Upper lobe of left lung (tissue), 6 donors: ENCODE measurements at regions not wholly inside any gene's neighbourhood (a gene's known extent, or its start where the extent isn't known, plus 50 kb on each side); places are given as distances from the start of the nearest gene placed in this dataset.

Experiments used
- ATAC-seq, 2 donors: fragments of 200-7000 bp; cut with Tn5 transposase; one replicate each; pipeline ENCODE4 v1.9.1; 2022; ENCODE audit warnings: mild to moderate bottlenecking in 2 of 2, moderate library complexity in 2 of 2; ENCODE audit not compliant: low FRiP score in 2 of 2
- DNase-seq, 2 donors: peaks; one replicate each; pipeline ENCODE4 v3.0.0-alpha.2; 2019 to 2020
- H3K27ac ChIP-seq, 4 donors: fragments of 200-600 bp; sonication (generic); one replicate each; pipeline ENCODE4 v1.5.1; 2016 to 2019
- H3K27me3 ChIP-seq, 4 donors: fragments of 200-600 bp; sonication (generic); one replicate each; pipeline ENCODE4 v1.5.1; 2017 to 2019
- H3K36me3 ChIP-seq, 4 donors: fragments of 200-600 bp; sonication (generic); one replicate each; pipeline ENCODE4 v1.5.1; 2016 to 2019
- H3K4me1 ChIP-seq, 4 donors: fragments of 200-600 bp; sonication (generic); one replicate each; pipeline ENCODE4 v1.5.1; 2018 to 2019
- H3K4me3 ChIP-seq, 4 donors: fragments of 200-600 bp; sonication (generic); one replicate each; pipeline ENCODE4 v1.5.1; 2017 to 2019; ENCODE audit warnings: mild to moderate bottlenecking in 2 of 4, moderate library complexity in 1 of 4
- H3K9me3 ChIP-seq, 4 donors: fragments of 200-600 bp; sonication (generic); one replicate each; pipeline ENCODE4 v1.5.1; 2018 to 2019
- CTCF ChIP-seq, 6 experiments: fragments of 450-650 bp in 4 of 6; fragments of 200-600 bp in 2 of 6; sonication (generic) in 2 of 6; IDR thresholded peaks; one replicate each; pipeline ENCODE4 v1.5.1; 2016 to 2019; ENCODE audit warnings: antibody characterized with exemption in 6 of 6
- EP300 ChIP-seq, 4 donors: sonication (generic); formaldehyde crosslinking; IDR thresholded peaks; one replicate each; pipeline ENCODE4 v1.5.1; 2017; ENCODE audit warnings: antibody characterized with exemption in 4 of 4, control low read depth in 2 of 4
- POLR2A ChIP-seq, 4 donors: fragments of 450-650 bp; IDR thresholded peaks; one replicate each; pipeline ENCODE4 v1.5.1; 2016 to 2017; ENCODE audit warnings: antibody characterized with exemption in 4 of 4, mild to moderate bottlenecking in 2 of 4
- POLR2AphosphoS5 ChIP-seq, 2 donors: sonication (generic); formaldehyde crosslinking; IDR thresholded peaks; one replicate each; pipeline ENCODE4 v1.5.1; 2017; ENCODE audit warnings: antibody characterized with exemption in 2 of 2
- WGBS, 2 donors: methylation state at CpG; one replicate each; pipeline ENCODE4 v1.1.5; 2017 to 2018; 5-methylcytosine and 5-hydroxymethylcytosine counted together
- donor health status: DM: no; HTN: no; CAD: no; lungs with moderate emphysema.
- donor health status: DM: no; HTN: yes; CAD: no; lungs with severe emphysema.

- WGBS, 2 donors = 55 to 75% methylated on average over 1 of the region's 1 CpG
- TF ChIP-seq CTCF (IDR thresholded peaks at IDR 0.05) (no peak), EP300 (IDR thresholded peaks at IDR 0.05) (no peak), POLR2AphosphoS5 (IDR thresholded peaks at IDR 0.05) (no peak), POLR2A (IDR thresholded peaks at IDR 0.05) (no peak)
- DNase-seq (no peak), ATAC-seq (no peak)
- Histone ChIP-seq H3K27me3 (no peaks in the 10 kb centered on the region), H3K9me3 (peaks cover 0 to 7% (median 0%) of the 10 kb centered on the region in 4 donors), H3K36me3 (no peaks in the 10 kb centered on the region), H3K4me1 (no peaks in the 10 kb centered on the region), H3K4me3 (no peak overlapping the region), H3K27ac (no peak overlapping the region)
Observed at GRCh38 chr1:189816558-189816957, 661.1 kb downstream of the BRINP3 start.

GRCh38 chr1:189819751-189820150, 657.9 kb downstream of the BRINP3 start:
- 72 to 76% methylated on average over 2 of the region's 2 CpGs for WGBS, 2 donors
- no peak for ATAC-seq

GRCh38 chr1:189821833-189822232, 655.8 kb downstream of the BRINP3 start:
- Histone ChIP-seq H3K27ac (no peak overlapping the region), H3K9me3 (peaks cover 0 to 7% (median 0%) of the 10 kb centered on the region in 4 donors), H3K36me3 (no peaks in the 10 kb centered on the region), H3K27me3 (no peaks in the 10 kb centered on the region), H3K4me3 (no peak overlapping the region), H3K4me1 (no peaks in the 10 kb centered on the region)
- 0% methylated on average over 1 of the region's 1 CpG for WGBS, 2 donors
- ATAC-seq = no peak
- no peak for TF ChIP-seq EP300 (IDR thresholded peaks at IDR 0.05)
- no peak for DNase-seq

More at GRCh38 chr1:189819751-189820150, 657.9 kb downstream of the BRINP3 start:
- Histone ChIP-seq H3K9me3 (peaks cover 0 to 7% (median 0%) of the 10 kb centered on the region in 4 donors), H3K27ac (no peak overlapping the region), H3K36me3 (no peaks in the 10 kb centered on the region), H3K27me3 (no peaks in the 10 kb centered on the region), H3K4me3 (no peak overlapping the region), H3K4me1 (no peaks in the 10 kb centered on the region)
- TF ChIP-seq POLR2AphosphoS5 (IDR thresholded peaks at IDR 0.05) = no peak
- no peak for DNase-seq

GRCh38 chr1:189834813-189835212, 642.9 kb downstream of the BRINP3 start:
- Histone ChIP-seq H3K36me3 (no peaks in the 10 kb centered on the region), H3K27me3 (no peaks in the 10 kb centered on the region), H3K4me1 (no peaks in the 10 kb centered on the region), H3K9me3 (no peaks in the 10 kb centered on the region), H3K27ac (no peak overlapping the region), H3K4me3 (no peak overlapping the region)
- no peak for ATAC-seq
- 57 to 72% methylated on average over 4 of the region's 4 CpGs for WGBS, 2 donors
- no peak for TF ChIP-seq POLR2AphosphoS5 (IDR thresholded peaks at IDR 0.05)
- no peak for TF ChIP-seq EP300 (IDR thresholded peaks at IDR 0.05)
- no peak for TF ChIP-seq CTCF (IDR thresholded peaks at IDR 0.05)
- TF ChIP-seq POLR2A (IDR thresholded peaks at IDR 0.05) = no peak
- no peak for DNase-seq

GRCh38 chr1:189847613-189848012, 630.1 kb downstream of the BRINP3 start:
- Histone ChIP-seq H3K4me3 (no peak overlapping the region), H3K9me3 (no peaks in the 10 kb centered on the region), H3K27me3 (no peaks in the 10 kb centered on the region), H3K27ac (no peak overlapping the region), H3K4me1 (no peaks in the 10 kb centered on the region), H3K36me3 (no peaks in the 10 kb centered on the region)
- 94 to 96% methylated on average over 2 of the region's 2 CpGs for WGBS, 2 donors
- no peak for TF ChIP-seq POLR2A (IDR thresholded peaks at IDR 0.05)
- no peak for TF ChIP-seq CTCF (IDR thresholded peaks at IDR 0.05)
- TF ChIP-seq EP300 (IDR thresholded peaks at IDR 0.05) = no peak
- TF ChIP-seq POLR2AphosphoS5 (IDR thresholded peaks at IDR 0.05) = no peak
- DNase-seq (no peak), ATAC-seq (no peak)

GRCh38 chr1:189851806-189852367, 625.8 kb downstream of the BRINP3 start:
- 65 to 67% methylated on average over 3 of the region's 3 CpGs for WGBS, 2 donors
- ATAC-seq = no peak
- H3K9me3 ChIP-seq = peaks cover 0 to 6% (median 0%) of the 10 kb centered on the region in 4 donors

More at GRCh38 chr1:189851806-189852367, 625.8 kb downstream of the BRINP3 start:
- Histone ChIP-seq H3K36me3 (no peaks in the 10 kb centered on the region), H3K4me3 (no peak overlapping the region), H3K4me1 (no peaks in the 10 kb centered on the region), H3K27ac (no peak overlapping the region), H3K27me3 (no peaks in the 10 kb centered on the region)
- TF ChIP-seq POLR2A (IDR thresholded peaks at IDR 0.05) (no peak), EP300 (IDR thresholded peaks at IDR 0.05) (no peak), POLR2AphosphoS5 (IDR thresholded peaks at IDR 0.05) (no peak), CTCF (IDR thresholded peaks at IDR 0.05) (no peak)
- no peak for DNase-seq
